Gastroesophageal sphincter (tissue), 4 donors: ENCODE measurements at regions not wholly inside any gene's neighbourhood (a gene's known extent, or its start where the extent isn't known, plus 50 kb on each side); places are given as distances from the start of the nearest gene placed in this dataset.
A peak's percentile ranks its signal among the peaks of the same experiment; 100 is the strongest.

ENCODE experiments used
- ATAC-seq: fragments of 150-250 bp; one replicate; pipeline ENCODE4 v1.9.1; 2016; ENCODE audit warnings: mild to moderate bottlenecking, moderate library complexity
- H3K27ac ChIP-seq, 4 donors: fragments of 200-600 bp; sonication (generic) in 3 of 4; 1 replicate in 3 of 4; 2 replicates in 1 of 4; pipeline ENCODE4 v1.5.1; 2016 to 2019
- H3K27me3 ChIP-seq: fragments of 200-600 bp; sonication (generic); one replicate; pipeline ENCODE4 v1.5.1; 2019
- H3K36me3 ChIP-seq, 2 donors: fragments of 200-600 bp; sonication (generic); one replicate each; pipeline ENCODE4 v1.5.1; 2019; ENCODE audit warnings: control low read depth in 1 of 2
- H3K4me1 ChIP-seq, 3 donors: fragments of 200-600 bp; sonication (generic); 1 replicate in 2 of 3; 2 replicates in 1 of 3; pipeline ENCODE4 v1.5.1; 2016 to 2019; ENCODE audit warnings: control low read depth in 2 of 3
- H3K4me3 ChIP-seq, 2 donors: fragments of 200-600 bp; sonication (generic); one replicate each; pipeline ENCODE4 v1.5.1; 2019; ENCODE audit warnings: mild to moderate bottlenecking in 1 of 2, moderate library complexity in 1 of 2
- H3K9me3 ChIP-seq, 3 donors: fragments of 200-600 bp; sonication (generic); one replicate each; pipeline ENCODE4 v1.5.1; 2017 to 2019; ENCODE audit warnings: control low read depth in 2 of 3
- EP300 ChIP-seq: sonication (generic); formaldehyde crosslinking; IDR thresholded peaks from one replicate; pipeline ENCODE4 v1.6.1; 2017; ENCODE audit warnings: antibody characterized with exemption, mild to moderate bottlenecking
- POLR2A ChIP-seq, 2 donors: fragments of 450-650 bp; IDR thresholded peaks; one replicate each; pipeline ENCODE4 v1.6.1; 2017; ENCODE audit warnings: antibody characterized with exemption in 2 of 2, mild to moderate bottlenecking in 2 of 2, moderate library complexity in 1 of 2
- POLR2AphosphoS5 ChIP-seq: sonication (generic); formaldehyde crosslinking; IDR thresholded peaks from one replicate; pipeline ENCODE4 v1.6.1; 2017; ENCODE audit warnings: antibody characterized with exemption
- WGBS, 2 donors: methylation state at CpG; one replicate each; pipeline ENCODE4 v1.1.5; 2018; ENCODE audit warnings: low coverage in 1 of 2; 5-methylcytosine and 5-hydroxymethylcytosine counted together
- TF ChIP-seq, protein P1 (sequence below), 4 experiments: fragments of 200-600 bp in 2 of 4; fragments of 450-650 bp in 2 of 4; sonication (generic) in 1 of 4; IDR thresholded peaks; one replicate each; pipeline ENCODE4 v1.5.1; 2017 to 2019; ENCODE audit warnings: antibody characterized with exemption in 4 of 4, mild to moderate bottlenecking in 2 of 4, moderate library complexity in 2 of 4

DNA sequence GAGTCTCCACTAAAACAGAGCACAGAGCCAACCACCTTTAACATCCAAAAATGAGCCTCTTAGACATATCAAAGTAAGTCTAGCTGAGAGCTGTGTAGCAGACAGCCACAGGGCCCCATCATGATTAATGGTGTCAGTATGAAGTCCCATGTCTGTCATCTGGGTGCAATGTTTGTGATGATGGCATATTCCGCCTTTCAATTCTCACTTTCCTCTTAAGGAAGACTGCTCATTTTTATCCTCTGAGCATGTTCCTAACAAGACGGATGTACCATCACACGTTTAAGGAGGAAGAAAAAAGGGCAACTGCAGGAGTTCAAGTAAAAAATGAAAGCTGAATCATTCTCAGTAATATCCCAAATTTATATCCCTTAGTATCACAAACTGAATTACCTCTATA is 85.8 kb upstream of the KCNMB2 start:
- TF ChIP-seq POLR2AphosphoS5: no peak
- TF ChIP-seq, protein P1, sequence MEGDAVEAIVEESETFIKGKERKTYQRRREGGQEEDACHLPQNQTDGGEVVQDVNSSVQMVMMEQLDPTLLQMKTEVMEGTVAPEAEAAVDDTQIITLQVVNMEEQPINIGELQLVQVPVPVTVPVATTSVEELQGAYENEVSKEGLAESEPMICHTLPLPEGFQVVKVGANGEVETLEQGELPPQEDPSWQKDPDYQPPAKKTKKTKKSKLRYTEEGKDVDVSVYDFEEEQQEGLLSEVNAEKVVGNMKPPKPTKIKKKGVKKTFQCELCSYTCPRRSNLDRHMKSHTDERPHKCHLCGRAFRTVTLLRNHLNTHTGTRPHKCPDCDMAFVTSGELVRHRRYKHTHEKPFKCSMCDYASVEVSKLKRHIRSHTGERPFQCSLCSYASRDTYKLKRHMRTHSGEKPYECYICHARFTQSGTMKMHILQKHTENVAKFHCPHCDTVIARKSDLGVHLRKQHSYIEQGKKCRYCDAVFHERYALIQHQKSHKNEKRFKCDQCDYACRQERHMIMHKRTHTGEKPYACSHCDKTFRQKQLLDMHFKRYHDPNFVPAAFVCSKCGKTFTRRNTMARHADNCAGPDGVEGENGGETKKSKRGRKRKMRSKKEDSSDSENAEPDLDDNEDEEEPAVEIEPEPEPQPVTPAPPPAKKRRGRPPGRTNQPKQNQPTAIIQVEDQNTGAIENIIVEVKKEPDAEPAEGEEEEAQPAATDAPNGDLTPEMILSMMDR (IDR thresholded peaks at IDR 0.05): no peak
- no peak for TF ChIP-seq EP300
- TF ChIP-seq POLR2A (IDR thresholded peaks at IDR 0.05): no peak
- Histone ChIP-seq H3K4me3 (no peak overlapping the region), H3K36me3 (no peaks in the 10 kb centered on the region), H3K27me3 (no peaks in the 10 kb centered on the region), H3K4me1 (peaks cover 0 to 12% (median 0%) of the 10 kb centered on the region in 3 donors), H3K9me3 (no peaks in the 10 kb centered on the region), H3K27ac (no peak overlapping the region)
- ATAC-seq: no peak
- 56 to 77% methylated on average over 3 of the region's 3 CpGs for WGBS, 2 donors

DNA sequence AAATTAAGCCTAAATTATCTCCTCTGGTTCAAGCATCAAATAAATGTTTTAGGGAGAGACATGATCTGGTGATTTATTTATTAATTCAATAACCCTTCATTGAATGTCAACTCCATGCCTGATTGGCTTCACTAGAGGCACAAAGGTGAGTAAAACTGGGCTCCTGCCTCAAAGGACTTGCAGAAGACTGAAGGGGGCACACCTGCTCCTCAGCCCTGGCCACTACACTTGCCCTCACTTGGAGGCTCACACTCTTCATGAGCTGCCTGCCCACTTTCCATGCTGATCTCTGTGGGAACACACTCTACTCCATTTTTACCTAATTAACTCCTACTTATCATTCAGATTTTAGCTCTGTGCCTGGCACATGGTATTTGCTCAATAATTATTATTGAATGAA is 84.4 kb upstream of the KCNMB2 start:
- Histone ChIP-seq H3K27ac (no peak overlapping the region), H3K4me3 (no peak overlapping the region), H3K36me3 (no peaks in the 10 kb centered on the region), H3K4me1 (peaks cover 0 to 17% (median 0%) of the 10 kb centered on the region in 3 donors), H3K9me3 (no peaks in the 10 kb centered on the region), H3K27me3 (no peaks in the 10 kb centered on the region)
- TF ChIP-seq POLR2A (IDR thresholded peaks at IDR 0.05) (no peak), POLR2AphosphoS5 (no peak), EP300 (no peak)
- TF ChIP-seq, protein P1 (IDR thresholded peaks at IDR 0.05): no peak
- no peak for ATAC-seq

DNA sequence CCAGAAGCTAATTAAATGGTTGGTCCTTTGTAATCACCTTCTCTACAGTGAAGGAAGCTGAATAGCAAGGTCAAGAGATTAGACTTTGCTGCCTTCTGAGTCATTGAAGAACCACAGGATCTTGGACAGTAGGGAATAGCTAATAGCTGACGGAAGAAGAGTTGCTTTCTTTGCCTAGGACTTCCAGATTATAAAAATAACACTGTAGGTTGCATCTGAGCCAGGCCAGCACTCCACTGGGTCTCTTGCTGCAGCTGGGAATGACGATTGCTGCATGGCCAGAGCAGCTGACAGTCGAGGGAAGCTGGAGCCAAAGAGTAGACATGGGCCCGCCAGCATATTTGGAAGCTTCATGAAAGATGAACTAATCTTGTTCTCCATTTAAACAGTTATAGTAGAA is 81.5 kb upstream of the KCNMB2 start:
- 31 to 40% methylated on average over 4 of the region's 4 CpGs for WGBS, 2 donors
- ATAC-seq: peak; percentile 86
- Histone ChIP-seq H3K4me3 (no peak overlapping the region), H3K36me3 (no peaks in the 10 kb centered on the region), H3K27ac (no peak overlapping the region), H3K9me3 (no peaks in the 10 kb centered on the region), H3K27me3 (no peaks in the 10 kb centered on the region), H3K4me1 (peaks cover 0 to 20% (median 0%) of the 10 kb centered on the region in 3 donors)
- TF ChIP-seq POLR2A (IDR thresholded peaks at IDR 0.05): no peak
- no peak for TF ChIP-seq POLR2AphosphoS5
- TF ChIP-seq EP300: no peak
- TF ChIP-seq, protein P1 (IDR thresholded peaks at IDR 0.05): no peak

DNA sequence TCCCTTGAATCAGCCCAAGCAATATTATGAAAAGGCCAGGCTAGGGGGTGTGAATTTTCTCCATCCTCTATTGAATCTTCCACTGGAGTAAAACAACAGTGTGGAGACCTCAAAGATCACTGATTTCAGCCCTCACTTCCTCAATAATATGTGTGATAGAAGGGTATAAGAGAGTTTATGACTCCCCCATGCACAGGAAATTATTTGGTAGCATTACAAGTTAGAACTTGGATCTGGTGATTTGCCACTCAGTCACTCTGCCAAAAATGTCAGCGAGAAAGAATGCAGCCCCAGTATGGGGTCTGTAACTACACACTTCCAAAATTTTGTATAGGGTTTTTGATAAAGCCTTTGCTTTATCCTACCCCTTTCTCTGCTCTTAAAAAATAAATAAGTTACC is 81.0 kb upstream of the KCNMB2 start:
- Histone ChIP-seq H3K36me3 (no peaks in the 10 kb centered on the region), H3K27ac (no peak overlapping the region), H3K4me1 (peaks cover 0 to 20% (median 0%) of the 10 kb centered on the region in 3 donors), H3K4me3 (no peak overlapping the region), H3K9me3 (no peaks in the 10 kb centered on the region), H3K27me3 (no peaks in the 10 kb centered on the region)
- TF ChIP-seq EP300 (no peak), POLR2AphosphoS5 (no peak), POLR2A (IDR thresholded peaks at IDR 0.05) (no peak)
- TF ChIP-seq, protein P1 (IDR thresholded peaks at IDR 0.05): no peak
- ATAC-seq: no peak
- 0 to 21% methylated on average over 1 of the region's 1 CpG for WGBS, 2 donors

DNA sequence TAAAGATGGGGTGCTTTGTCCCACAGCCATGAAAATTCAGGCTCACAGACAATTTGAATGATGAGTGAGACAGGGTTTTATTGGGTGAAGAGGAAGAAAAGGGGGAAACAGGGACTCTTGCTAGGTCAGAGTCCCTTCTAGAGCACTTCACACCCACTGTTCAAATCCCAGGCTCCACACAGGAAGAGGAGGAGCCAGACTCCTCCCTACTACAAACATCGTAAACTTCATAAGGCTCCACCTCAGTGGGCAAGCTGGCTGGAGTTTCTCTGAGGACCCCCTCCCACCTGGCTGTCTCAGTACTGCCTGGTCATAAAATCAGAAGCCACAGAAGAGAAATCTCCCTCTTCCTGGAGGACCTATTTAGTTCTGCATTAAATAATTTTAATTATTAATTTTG is 80.3 kb upstream of the KCNMB2 start:
- Histone ChIP-seq H3K4me3 (no peak overlapping the region), H3K27ac (no peak overlapping the region), H3K27me3 (no peaks in the 10 kb centered on the region), H3K36me3 (no peaks in the 10 kb centered on the region), H3K4me1 (peaks cover 0 to 20% (median 0%) of the 10 kb centered on the region in 3 donors), H3K9me3 (no peaks in the 10 kb centered on the region)
- 63 to 71% methylated on average over 1 of the region's 1 CpG for WGBS, 2 donors
- no peak for ATAC-seq
- TF ChIP-seq POLR2AphosphoS5 (no peak), EP300 (no peak), POLR2A (IDR thresholded peaks at IDR 0.05) (no peak)
- TF ChIP-seq, protein P1 (IDR thresholded peaks at IDR 0.05): no peak
